ENCODE measurements at regions not wholly inside any gene's neighbourhood (a gene's known extent, or its start where the extent isn't known, plus 50 kb on each side); places are given as distances from the start of the nearest gene placed in this dataset.
"Not testable (repeated sequence)": the region's sequence is repeated elsewhere in the genome, so short reads cannot be mapped to it uniquely, and the experiment has no call there.

DNA sequence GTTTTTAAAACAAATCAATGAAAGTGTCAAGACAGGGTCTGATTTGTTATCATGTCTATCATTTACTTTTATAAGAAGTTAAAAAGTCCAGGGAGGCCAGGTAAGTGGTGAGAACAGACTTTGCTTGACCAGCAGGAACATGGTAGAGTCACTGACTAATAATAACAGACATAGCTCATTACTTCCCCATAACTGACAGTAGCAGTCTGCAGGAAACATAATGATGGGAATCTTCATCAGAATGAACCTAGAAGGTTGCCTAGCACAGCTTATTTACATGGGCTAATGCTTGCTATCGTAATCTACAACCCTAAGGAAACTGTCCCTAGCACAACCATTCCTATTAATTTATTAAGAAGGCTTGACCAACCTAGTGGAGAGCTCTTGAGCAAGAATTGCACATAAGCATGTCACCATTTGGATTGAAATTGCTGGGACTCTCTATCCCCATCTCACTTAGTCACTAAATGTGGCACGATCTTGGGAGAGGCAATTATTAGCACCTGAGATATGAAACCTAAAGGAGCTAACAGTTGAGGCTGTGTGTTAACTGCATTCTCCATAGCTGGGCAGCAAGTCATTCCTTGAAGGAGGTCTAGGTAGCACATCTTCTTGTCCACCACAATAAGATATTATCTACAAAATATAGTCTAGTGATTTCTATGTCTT, 139.6 kb upstream of the ZBTB20 start:
- TF ChIP-seq MYC (IDR thresholded peaks at IDR 0.05; ENCODE audit: low read depth, low read length) = no peak
- TF ChIP-seq POLR2A (IDR thresholded peaks at IDR 0.05; ENCODE audit: extremely low read depth, insufficient read length) = no peak
- TF ChIP-seq, protein P1, sequence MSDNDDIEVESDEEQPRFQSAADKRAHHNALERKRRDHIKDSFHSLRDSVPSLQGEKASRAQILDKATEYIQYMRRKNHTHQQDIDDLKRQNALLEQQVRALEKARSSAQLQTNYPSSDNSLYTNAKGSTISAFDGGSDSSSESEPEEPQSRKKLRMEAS (IDR thresholded peaks at IDR 0.05; ENCODE audit: low read depth, low read length) = no peak
- TF ChIP-seq, protein P2, sequence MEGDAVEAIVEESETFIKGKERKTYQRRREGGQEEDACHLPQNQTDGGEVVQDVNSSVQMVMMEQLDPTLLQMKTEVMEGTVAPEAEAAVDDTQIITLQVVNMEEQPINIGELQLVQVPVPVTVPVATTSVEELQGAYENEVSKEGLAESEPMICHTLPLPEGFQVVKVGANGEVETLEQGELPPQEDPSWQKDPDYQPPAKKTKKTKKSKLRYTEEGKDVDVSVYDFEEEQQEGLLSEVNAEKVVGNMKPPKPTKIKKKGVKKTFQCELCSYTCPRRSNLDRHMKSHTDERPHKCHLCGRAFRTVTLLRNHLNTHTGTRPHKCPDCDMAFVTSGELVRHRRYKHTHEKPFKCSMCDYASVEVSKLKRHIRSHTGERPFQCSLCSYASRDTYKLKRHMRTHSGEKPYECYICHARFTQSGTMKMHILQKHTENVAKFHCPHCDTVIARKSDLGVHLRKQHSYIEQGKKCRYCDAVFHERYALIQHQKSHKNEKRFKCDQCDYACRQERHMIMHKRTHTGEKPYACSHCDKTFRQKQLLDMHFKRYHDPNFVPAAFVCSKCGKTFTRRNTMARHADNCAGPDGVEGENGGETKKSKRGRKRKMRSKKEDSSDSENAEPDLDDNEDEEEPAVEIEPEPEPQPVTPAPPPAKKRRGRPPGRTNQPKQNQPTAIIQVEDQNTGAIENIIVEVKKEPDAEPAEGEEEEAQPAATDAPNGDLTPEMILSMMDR (IDR thresholded peaks at IDR 0.05; ENCODE audit: low read depth, low read length) = no peak
- no peak overlapping the region for H3K4me3 ChIP-seq (ENCODE audit: low read depth, low read length)
- DNase-seq (ENCODE audit: low read depth) = no peak

DNA sequence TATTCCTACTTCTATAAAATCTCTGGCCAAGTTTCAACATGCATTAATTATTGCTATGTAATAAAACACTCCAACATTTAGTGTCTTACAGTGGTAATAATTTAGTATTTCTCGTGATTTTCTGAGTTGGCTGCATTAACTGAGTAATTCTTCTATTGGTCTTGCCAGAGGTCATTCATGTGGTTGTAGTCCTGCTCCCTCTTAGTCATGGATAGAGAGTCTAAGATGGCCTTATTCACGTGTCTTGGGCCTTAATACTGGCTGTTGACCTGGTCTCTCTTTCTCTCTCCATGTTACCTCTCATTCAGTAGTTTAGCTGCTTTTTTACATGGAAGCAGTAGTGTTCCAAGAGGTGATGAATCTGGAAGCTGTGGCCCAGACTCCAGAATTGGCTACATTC, 140.1 kb upstream of the ZBTB20 start:
- H3K4me3 ChIP-seq (ENCODE audit: low read depth, low read length) = no peak overlapping the region
- DNase-seq (ENCODE audit: low read depth) = no peak
- no peak for TF ChIP-seq MYC (IDR thresholded peaks at IDR 0.05; ENCODE audit: low read depth, low read length)
- TF ChIP-seq, protein P2 (IDR thresholded peaks at IDR 0.05; ENCODE audit: low read depth, low read length) = no peak
- TF ChIP-seq, protein P1 (IDR thresholded peaks at IDR 0.05; ENCODE audit: low read depth, low read length) = no peak
- TF ChIP-seq POLR2A (IDR thresholded peaks at IDR 0.05; ENCODE audit: extremely low read depth, insufficient read length) = no peak

DNA sequence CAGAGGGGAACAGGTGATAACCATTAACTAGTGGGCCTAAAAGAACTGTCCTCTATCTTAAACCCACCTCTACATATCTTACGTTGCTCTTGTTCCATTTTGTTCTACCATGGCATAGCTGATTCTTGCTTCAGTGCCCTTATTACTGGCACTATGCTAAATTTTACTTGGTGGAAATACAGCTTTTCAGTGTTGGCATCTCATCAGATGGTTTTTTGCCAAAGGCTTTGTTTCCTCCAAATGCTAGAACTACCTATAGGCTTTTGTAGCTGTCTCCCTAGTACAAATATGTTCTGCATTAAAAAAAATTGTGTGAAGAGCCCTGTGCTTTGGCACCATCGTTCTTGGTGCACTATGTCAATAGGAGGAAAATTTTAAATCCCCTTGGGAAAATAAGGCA, 145.0 kb upstream of the ZBTB20 start:
- no peak for DNase-seq (ENCODE audit: low read depth)
- TF ChIP-seq, protein P1 (IDR thresholded peaks at IDR 0.05; ENCODE audit: low read depth, low read length) = no peak
- no peak for TF ChIP-seq POLR2A (IDR thresholded peaks at IDR 0.05; ENCODE audit: extremely low read depth, insufficient read length)
- TF ChIP-seq MYC (IDR thresholded peaks at IDR 0.05; ENCODE audit: low read depth, low read length) = no peak
- no peak overlapping the region for H3K4me3 ChIP-seq (ENCODE audit: low read depth, low read length)

DNA sequence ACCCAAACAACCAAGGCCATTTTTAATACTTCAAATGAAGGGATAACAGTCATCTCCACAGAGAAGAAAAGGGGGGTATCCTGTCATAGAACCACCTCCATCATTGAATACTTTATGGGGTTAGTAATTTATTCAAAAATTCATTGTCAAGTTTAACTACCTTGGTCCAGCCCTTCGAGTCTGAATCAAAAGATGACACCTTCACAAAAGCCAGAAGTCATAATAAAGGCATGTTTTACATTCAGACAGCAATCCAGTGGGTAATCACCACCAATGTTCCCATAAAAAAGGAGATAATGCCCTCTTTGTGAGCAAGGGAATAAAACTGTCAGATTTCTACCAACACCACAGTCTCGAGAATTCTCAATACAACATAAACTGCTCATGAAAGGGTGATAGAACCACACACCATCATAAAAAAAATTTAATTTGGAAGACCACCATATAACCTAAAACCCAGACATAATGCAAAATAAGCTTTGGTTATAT, 145.6 kb upstream of the ZBTB20 start:
- TF ChIP-seq, protein P1 (IDR thresholded peaks at IDR 0.05; ENCODE audit: low read depth, low read length) = no peak
- TF ChIP-seq, protein P2 (IDR thresholded peaks at IDR 0.05; ENCODE audit: low read depth, low read length) = no peak
- TF ChIP-seq POLR2A (IDR thresholded peaks at IDR 0.05; ENCODE audit: extremely low read depth, insufficient read length) = no peak
- no peak for TF ChIP-seq MYC (IDR thresholded peaks at IDR 0.05; ENCODE audit: low read depth, low read length)
- no peak for DNase-seq (ENCODE audit: low read depth)
- no peak overlapping the region for H3K4me3 ChIP-seq (ENCODE audit: low read depth, low read length)

DNA sequence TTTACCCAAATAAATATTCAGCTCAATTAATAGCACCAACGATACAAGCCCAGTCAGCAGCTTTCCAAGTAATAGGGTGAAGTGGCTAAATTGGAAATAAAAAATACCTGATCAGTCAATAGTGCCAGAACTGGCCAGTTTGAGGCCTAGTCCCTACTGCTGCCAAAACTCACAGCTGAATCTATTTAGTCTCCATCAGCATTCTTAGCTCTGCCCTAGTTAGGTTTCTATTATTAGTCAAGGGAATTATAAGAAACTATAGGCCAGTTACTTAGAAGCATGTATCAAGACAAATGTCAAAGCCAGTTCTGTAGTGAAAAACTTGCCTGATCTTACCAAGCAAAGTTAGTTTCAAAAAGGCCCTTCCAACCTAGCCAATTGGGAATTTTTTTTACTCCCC, 146.2 kb upstream of the ZBTB20 start:
- DNase-seq (ENCODE audit: low read depth) = no peak
- TF ChIP-seq, protein P1 (IDR thresholded peaks at IDR 0.05; ENCODE audit: low read depth, low read length) = no peak
- TF ChIP-seq POLR2A (IDR thresholded peaks at IDR 0.05; ENCODE audit: extremely low read depth, insufficient read length) = no peak
- TF ChIP-seq, protein P2 (IDR thresholded peaks at IDR 0.05; ENCODE audit: low read depth, low read length) = no peak
- TF ChIP-seq MYC (IDR thresholded peaks at IDR 0.05; ENCODE audit: low read depth, low read length) = no peak
- H3K4me3 ChIP-seq (ENCODE audit: low read depth, low read length) = no peak overlapping the region

DNA sequence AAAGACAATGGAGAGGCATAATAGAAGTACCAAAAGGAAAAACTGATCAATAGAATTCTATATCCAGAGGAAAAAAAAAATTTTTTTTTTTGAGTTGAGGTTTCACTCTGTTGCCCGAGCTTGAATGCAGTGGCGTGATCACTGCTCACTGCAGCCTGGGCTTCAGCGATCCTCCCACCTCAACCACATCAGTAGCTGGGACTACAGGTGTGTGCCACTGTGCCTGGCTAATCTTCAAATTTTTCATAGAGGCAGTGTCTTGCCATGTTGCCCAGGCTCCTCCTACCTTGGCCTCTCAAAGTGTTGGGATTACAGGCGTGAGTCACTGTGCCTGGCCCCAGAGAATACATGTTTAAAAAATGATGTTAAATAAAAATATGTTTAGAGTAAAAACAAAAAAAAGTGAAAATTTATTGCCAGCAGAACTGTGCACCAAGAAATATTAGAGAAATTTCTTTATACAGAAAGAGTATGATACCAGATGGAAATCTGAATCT, 154.3 kb upstream of the ZBTB20 start:
- TF ChIP-seq POLR2A (IDR thresholded peaks at IDR 0.05; ENCODE audit: extremely low read depth, insufficient read length) (no peak), MYC (IDR thresholded peaks at IDR 0.05; ENCODE audit: low read depth, low read length) (no peak)
- TF ChIP-seq, protein P2 (IDR thresholded peaks at IDR 0.05; ENCODE audit: low read depth, low read length) = no peak
- TF ChIP-seq, protein P1 (IDR thresholded peaks at IDR 0.05; ENCODE audit: low read depth, low read length) = no peak
- H3K4me3 ChIP-seq (ENCODE audit: low read depth, low read length) = no peak overlapping the region
- no peak for DNase-seq (ENCODE audit: low read depth)

DNA sequence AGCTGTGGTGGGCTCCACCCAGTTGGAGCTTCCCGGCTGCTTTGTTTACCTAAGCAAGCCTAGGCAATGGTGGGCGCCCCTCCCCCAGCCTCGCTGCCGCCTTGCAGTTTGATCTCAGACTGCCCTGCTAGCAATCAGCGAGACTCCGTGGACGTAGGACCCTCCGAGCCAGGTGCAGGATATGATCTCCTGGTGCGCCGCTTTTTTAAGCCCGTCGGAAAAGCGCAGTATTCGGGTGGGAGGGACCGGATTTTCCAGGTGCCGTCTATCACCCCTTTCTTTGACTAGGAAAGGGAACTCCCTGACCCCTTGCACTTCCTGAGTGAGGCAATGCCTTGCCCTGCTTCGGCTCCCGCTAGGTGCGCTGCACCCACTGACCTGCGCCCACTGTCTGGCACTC, 170.9 kb upstream of the ZBTB20 start:
- DNase-seq (ENCODE audit: low read depth); H3K4me3 ChIP-seq (ENCODE audit: low read depth, low read length): not testable (repeated sequence)
